GM12874 (cell line): ENCODE measurements at regions not wholly inside any gene's neighbourhood (a gene's known extent, or its start where the extent isn't known, plus 50 kb on each side); places are given as distances from the start of the nearest gene placed in this dataset.

ENCODE experiments used
- TF ChIP-seq, protein P1 (sequence below): IDR thresholded peaks from 2 replicates; pipeline ENCODE4 v1.5.1; 2011; ENCODE audit warnings: low read depth, mild to moderate bottlenecking, control low read depth, low read length, moderate library complexity; ENCODE audit not compliant: insufficient read depth

DNA sequence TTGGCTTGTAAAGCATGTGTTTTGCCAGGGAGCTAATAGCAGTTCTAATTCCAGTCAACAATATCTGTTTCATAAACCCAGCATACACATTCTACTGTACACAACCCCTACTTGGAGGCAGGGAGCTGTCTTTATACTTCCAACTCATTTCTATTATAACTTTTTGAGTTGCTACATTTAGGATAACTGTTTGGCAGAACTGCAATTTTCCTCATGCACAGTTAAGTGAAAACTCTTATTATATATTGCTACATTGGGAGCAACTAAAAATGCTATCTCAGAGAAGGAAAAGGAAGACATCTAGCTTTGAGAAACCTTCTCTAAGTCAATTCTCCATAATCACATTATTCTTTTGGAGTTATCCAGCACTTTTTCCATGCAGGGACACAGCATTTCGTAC is 480.2 kb downstream of the RPS29 start:
- TF ChIP-seq, protein P1, sequence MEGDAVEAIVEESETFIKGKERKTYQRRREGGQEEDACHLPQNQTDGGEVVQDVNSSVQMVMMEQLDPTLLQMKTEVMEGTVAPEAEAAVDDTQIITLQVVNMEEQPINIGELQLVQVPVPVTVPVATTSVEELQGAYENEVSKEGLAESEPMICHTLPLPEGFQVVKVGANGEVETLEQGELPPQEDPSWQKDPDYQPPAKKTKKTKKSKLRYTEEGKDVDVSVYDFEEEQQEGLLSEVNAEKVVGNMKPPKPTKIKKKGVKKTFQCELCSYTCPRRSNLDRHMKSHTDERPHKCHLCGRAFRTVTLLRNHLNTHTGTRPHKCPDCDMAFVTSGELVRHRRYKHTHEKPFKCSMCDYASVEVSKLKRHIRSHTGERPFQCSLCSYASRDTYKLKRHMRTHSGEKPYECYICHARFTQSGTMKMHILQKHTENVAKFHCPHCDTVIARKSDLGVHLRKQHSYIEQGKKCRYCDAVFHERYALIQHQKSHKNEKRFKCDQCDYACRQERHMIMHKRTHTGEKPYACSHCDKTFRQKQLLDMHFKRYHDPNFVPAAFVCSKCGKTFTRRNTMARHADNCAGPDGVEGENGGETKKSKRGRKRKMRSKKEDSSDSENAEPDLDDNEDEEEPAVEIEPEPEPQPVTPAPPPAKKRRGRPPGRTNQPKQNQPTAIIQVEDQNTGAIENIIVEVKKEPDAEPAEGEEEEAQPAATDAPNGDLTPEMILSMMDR, result no peak

DNA sequence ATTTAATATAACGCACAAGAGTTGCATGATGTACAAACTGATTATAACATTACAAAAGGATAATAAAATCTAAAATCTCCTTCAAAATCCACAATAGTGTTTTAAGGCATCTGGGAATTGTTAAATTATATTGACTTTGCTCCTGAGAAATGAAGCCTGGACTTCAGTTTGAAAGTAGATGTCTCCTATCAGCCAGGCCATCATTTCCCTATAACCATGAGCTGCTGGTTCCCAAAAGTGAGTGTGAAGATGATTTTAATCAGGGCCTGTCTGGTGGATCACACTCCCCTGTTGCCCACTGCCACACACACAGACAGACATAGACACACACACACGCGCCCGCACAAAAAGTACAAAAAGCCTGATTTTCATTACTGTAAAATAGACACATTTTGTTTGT is 480.7 kb downstream of the RPS29 start:
- TF ChIP-seq, protein P1, result no peak

DNA sequence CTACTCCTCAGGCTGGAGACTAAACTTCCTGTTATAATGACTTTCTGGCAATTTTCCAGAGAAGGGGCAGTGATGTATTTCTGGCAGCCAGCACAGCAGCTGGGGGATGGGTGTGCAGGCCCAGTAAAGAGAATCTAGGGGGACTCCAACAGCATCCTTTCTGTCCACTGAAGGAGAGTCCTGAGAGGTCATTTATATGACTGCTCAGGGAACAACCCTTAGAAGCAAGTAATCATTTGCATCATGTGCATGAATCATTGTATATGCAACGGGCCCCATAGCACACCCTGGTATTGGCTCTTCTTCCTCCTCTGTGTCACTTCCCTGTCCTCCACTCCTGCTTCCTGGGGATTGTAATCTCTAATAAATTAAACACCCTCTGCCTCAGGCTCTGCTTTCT is 493.8 kb downstream of the RPS29 start:
- TF ChIP-seq, protein P1, result no peak

DNA sequence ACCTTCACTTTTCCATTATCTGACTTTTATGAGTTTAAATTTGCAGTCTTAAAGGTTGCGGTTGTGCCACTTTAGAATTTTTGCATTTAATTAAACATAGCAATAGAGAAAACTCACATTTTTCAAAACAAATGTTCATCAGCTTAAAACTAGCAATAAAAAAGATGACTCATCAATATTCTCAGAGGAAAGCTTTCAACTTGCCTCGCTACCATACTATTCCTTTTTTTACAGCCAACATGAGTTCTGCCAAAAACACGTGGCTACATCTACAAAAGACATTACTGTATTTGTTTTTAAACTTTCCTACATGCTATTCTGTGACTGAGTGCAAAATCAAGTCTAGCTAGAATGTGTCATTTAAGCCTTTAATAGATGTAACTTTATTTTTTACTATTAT is 497.1 kb downstream of the RPS29 start:
- TF ChIP-seq, protein P1, result no peak

DNA sequence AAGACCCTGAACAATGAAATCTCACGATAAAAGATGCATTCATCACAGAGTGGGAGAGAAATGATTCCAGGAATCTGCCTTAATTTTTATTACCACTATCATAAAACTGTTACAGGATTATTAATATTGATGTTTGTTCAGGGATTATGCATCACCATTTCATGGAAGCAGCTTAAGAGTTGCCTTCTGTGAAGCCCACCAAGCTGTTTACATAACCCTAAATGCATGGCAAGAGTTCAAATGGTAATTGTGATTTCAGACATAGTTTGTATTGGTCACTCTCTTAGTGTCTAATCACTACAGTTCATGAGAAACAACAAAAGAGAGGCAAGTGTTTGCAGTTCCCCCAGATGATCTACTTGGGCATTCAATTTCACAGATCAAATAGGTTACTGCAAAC is 527.7 kb downstream of the RPS29 start:
- TF ChIP-seq, protein P1, result no peak

DNA sequence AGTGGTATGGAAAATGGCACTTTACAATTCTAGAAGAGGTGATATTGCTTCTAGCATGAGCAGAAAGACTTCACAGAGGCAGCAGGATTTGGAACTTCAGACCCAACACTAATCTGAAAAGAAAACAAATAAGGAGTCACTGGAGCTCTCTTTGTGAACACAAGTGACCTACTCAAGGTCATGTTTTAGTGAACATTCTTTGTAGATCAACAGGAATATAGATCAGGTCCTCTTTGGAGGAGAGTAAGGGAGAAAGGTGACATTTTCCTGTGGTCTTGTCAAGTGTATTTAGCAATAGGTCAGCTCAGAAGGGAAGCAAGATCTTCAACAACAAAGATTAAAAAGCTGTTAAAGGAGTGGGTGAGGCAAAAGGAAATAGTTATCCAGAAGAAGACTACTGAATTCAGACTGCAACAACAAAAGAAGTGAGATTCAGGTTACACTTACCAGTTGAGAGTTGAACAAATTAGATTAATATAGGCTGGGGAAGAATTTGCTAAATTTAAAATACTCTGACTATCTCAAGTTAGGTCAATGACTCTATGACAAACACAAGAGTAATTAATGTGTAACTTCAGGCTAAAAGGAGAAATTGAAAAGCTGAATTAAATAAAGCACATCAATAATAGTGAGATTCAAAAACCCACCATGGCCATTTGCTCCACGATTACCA is 528.2 kb downstream of the RPS29 start:
- TF ChIP-seq, protein P1, result no peak

DNA sequence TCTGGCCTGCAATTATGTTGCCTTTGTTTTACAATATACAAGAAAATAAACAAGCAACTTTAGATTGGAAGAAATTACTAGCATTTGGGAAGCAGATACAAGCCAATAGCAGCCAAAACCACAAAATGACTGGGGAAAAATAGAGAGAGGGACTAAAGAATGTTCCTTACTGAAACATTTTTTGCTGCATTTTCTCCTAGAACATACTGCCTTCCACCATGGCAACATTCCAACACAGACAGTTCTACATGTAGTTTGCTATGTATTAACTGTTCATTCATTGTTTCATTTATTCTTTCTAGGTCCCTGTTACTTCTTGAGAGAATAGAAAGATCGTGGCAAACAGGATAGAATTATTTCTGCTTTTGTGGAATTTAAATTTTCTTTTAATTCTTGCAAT is 530.2 kb downstream of the RPS29 start:
- TF ChIP-seq, protein P1, result no peak
